Astrocyte (in vitro differentiated cells and primary cell): ENCODE measurements at regions not wholly inside any gene's neighbourhood (a gene's known extent, or its start where the extent isn't known, plus 50 kb on each side); places are given as distances from the start of the nearest gene placed in this dataset.

Source experiments
- EZH2 ChIP-seq: IDR thresholded peaks from 2 replicates; pipeline ENCODE4 v1.6.1; 2012; ENCODE audit warnings: mild to moderate bottlenecking, low read length, inconsistent platforms; ENCODE audit not compliant: insufficient read depth
- TF ChIP-seq, protein P1 (sequence below): IDR thresholded peaks from 2 replicates; pipeline ENCODE4 v1.5.1; 2011; ENCODE audit warnings: low read depth, mild to moderate bottlenecking, inconsistent platforms, low read length, moderate library complexity; ENCODE audit not compliant: insufficient read depth

- TF ChIP-seq, protein P1, sequence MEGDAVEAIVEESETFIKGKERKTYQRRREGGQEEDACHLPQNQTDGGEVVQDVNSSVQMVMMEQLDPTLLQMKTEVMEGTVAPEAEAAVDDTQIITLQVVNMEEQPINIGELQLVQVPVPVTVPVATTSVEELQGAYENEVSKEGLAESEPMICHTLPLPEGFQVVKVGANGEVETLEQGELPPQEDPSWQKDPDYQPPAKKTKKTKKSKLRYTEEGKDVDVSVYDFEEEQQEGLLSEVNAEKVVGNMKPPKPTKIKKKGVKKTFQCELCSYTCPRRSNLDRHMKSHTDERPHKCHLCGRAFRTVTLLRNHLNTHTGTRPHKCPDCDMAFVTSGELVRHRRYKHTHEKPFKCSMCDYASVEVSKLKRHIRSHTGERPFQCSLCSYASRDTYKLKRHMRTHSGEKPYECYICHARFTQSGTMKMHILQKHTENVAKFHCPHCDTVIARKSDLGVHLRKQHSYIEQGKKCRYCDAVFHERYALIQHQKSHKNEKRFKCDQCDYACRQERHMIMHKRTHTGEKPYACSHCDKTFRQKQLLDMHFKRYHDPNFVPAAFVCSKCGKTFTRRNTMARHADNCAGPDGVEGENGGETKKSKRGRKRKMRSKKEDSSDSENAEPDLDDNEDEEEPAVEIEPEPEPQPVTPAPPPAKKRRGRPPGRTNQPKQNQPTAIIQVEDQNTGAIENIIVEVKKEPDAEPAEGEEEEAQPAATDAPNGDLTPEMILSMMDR, result no peak
- no peak for TF ChIP-seq EZH2
Observed at GRCh38 chr1:11364170-11364569, 91.2 kb downstream of the UBIAD1 start.
